NT2/D1 (cell line): ENCODE measurements at regions not wholly inside any gene's neighbourhood (a gene's known extent, or its start where the extent isn't known, plus 50 kb on each side); places are given as distances from the start of the nearest gene placed in this dataset.

ENCODE experiments used
- SUZ12 ChIP-seq: IDR thresholded peaks from 2 replicates; pipeline ENCODE4 v1.6.1; 2011; ENCODE audit not compliant: insufficient read length, insufficient read depth; ENCODE audit errors: extremely low read depth
- YY1 ChIP-seq: IDR thresholded peaks from 2 replicates; pipeline ENCODE4 v1.6.1; 2011; ENCODE audit not compliant: insufficient read length, insufficient read depth
- ZNF274 ChIP-seq: IDR thresholded peaks from 2 replicates; pipeline ENCODE4 v1.6.1; 2011; ENCODE audit warnings: mild to moderate bottlenecking, low read depth, low read length

DNA sequence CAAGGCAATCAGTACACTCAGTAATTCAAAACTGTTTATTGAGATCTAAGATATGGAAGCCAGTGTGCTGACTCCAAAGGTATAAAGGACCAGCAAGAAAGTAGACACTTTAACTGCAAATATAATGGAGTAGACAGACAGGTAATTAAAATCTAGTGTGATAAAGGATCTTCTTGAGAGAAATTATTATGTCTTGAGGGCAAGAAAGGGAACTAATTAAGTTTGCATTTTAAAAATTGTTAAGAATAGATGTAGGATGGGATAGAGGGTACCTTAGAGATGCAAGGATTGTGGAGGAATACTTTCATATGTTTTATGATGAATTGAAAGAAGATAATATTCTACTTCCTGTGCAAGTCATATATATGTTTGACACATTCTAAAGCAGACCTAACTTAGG, 825.3 kb downstream of the LTN1 start:
- TF ChIP-seq ZNF274 (no peak), YY1 (no peak), SUZ12 (no peak)
